GM19468 (cell line): ENCODE measurements at regions not wholly inside any gene's neighbourhood (a gene's known extent, or its start where the extent isn't known, plus 50 kb on each side); places are given as distances from the start of the nearest gene placed in this dataset.
"Not testable (repeated sequence)": the region's sequence is repeated elsewhere in the genome, so short reads cannot be mapped to it uniquely, and the experiment has no call there.

Source experiments
- ATAC-seq: cut with Tn5 transposase; IDR thresholded peaks from one replicate; pipeline ENCODE4 v1.9.1; 2021; ENCODE audit warnings: mild to moderate bottlenecking, moderate library complexity, moderate number of reproducible peaks; ENCODE audit not compliant: unreplicated experiment; ENCODE audit errors: extremely low read depth

DNA sequence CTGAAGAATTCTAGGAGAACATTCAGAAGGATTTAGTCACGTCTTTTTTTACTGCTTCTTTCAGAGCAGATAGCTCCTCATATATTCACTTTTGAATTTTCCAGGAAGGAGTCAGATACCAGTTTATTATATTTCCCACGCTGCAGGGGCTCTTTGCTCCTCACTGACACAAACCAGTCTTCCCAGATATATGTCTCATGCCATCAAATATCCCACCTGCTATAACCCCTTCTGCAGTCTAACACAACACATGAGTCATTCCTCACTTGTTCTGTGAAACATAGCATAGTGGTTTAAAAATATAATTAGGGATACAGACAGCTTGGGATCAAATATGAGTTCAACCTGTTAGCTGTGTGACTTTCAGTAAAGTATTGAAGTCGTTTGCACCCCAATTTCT, 251.7 kb upstream of the DPYD start:
- no peak for ATAC-seq

DNA sequence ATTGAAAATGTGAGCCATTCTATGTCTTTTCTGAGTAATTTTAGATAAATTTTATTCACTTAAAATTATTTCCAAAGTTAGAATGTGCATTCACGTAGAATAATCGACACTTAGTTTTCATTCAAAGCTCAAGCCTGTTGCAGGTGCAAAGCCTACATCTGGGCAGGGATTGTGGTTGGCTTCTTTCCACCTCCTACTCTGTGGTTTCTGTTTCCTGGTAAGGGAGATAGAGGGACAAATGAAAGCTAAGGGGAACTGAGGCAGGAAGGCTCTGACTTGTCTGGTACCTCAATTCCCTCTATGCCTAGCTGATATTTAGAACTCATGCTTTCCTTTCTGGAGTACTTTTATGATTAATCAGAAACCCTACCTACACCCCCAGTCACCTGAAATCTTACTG, 251.2 kb upstream of the DPYD start:
- ATAC-seq, result no peak

DNA sequence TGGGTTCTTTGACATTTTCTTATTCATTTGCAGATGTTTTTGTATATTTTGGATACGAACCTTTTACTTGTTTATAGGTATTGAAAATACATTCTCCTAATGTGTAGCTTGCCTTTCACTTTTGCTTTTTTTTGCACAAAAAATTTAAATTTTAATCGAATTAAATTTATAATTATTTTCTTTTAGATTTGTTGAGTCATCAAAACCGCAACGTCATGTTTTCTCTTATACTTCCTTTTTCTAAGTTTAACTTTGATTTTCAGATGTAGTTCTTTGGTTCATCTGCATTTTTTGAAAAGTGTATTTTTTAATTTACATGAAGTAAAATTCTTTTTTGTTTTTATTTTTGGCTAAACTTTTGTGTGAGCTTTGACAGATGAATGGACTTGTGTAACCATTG, 243.7 kb upstream of the DPYD start:
- ATAC-seq, result no peak

DNA sequence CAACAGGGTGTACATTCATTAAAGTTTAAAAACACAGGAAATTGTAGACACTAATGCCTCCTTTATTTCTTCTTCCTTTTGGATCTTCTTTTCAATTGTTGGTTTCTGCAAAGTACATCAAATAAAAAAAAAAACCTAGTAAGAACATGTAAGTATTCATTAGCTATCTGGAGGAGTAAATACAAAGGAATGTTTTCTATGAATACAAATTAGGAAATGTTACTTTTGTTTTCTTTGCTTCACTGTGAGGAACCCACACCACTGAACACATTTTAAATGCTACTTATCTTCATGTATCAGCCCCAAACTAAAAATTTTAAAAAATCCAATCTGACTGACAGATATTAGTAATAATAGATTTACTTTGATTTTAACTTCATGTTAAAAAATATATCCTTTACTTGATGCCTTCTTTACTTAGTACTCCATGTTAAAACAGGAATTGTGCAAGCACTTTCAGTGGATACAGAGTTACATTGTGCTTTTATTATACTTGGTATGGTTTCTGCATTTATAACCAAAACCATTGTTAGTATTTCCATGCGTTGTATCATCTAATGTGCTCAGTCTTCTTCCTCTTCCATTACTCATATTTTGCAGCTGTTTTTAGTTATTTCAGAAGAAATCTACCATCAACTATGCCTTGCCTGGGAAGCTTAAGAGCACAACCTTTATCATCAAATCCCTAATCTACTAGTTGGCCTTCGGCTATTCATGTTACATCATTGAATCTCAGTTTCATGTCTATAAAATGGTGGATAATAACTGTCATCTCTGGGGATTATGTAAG, 236.9 kb upstream of the DPYD start:
- no peak for ATAC-seq

DNA sequence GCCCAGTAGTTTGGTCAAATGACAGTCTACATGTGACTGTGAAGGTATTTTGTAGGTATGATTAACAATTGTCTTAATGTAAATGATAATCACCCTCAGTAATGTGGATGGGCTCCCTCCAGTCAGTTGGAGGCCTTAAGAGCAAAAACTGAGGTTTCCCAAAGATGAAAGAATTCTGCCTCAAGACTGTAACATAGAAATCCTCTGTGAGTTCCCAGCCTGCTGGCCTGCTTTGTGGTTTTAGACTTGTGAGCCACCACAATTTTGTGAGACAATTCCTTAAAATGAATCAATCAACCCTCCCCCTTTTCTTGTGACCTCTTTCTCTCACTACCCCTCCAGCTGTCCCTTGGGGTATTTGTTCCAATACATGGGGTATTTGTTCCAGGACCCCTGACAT, 226.4 kb upstream of the DPYD start:
- ATAC-seq, result no peak

DNA sequence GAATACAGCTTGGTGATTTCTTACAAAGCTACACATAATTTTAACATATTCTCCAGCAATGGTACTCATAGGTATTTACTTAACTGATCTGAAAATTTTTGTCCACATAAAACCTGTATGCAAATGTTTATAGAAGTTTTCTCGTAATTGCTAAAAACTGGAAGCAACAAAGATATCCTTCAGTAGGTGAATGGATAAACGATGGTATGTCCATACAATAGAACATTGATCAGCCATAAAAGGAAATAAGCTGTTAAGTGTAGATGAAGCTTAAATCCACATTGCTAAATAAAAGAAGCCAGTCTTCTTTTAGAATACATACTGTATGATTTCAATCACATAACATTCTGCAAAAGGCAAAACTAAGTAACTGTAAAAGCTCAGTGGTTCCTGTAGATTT, 224.8 kb upstream of the DPYD start:
- ATAC-seq, result no peak

DNA sequence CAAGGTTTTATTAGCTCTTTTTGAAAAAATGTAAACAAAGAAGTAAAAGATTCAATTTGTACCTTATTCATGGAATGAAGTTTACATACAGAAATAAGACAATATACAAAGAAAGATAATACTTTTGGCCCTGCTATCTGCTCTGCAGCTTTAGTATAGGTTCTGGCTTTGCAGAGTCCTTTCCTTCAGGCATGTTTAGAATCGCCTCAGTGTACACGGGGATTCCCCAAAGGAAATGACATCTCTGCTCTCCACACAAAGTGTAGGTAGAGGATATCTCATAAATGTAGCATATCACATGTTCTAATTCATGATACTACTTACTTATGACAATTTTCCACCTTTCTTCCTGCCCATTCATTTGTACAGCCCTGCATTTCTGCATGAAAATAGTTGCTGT, 222.6 kb upstream of the DPYD start:
- no peak for ATAC-seq

DNA sequence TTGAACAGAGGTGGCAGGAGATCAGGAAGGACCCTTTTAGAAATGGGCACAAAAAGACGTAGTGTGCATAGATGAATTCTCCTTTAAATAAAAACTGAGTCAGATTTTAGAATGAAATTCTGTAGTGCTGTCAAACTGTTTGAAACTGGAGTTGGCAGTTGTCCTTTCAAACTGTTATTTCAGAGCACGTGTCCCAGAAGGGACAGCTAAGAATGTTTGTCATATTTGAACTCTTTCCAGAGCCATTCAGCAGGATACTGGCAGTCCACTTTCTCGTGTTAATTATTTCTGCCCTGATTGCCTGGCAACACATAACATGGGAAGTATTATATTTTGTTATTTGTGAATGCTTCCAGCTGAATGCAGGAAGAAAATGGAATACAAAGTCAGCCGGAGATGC, 212.3 kb upstream of the DPYD start:
- no peak for ATAC-seq

DNA sequence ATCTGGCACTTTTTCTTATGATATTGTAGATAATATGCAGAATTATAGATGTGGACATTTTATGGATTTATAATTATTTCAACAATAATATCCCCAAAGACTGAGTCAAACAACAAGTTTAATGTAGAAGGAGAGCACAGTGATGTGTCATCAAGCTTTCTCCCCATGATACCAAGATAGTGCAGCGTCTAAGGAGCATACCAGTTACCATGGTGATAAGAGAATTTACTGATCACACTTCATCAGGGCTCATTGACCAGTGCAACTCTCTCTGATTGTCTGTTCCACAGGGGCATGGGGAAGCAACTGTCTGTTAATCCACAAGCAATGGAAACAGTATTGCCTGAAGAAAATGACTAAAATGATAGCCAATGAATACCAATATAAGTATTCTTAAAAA, 209.6 kb upstream of the DPYD start:
- ATAC-seq, result no peak

DNA sequence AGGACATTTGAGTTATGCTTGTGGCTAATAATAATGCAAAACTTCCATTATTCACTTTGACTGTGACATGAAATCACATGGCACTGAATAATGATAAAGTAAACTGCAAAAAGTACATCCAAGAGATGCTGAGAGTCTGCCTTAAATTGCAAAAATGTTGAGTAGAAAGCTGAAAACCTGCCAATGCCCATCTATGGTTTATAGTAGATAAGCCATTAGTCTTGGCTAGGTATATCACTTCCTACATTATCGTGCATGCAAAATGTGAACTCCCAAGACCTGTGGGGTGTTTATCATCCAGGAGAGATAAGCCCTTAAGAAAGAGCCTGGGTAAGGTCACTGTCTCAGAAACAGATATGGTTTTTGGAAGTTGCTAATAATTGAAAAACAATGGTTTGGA, 208.7 kb upstream of the DPYD start:
- no peak for ATAC-seq

DNA sequence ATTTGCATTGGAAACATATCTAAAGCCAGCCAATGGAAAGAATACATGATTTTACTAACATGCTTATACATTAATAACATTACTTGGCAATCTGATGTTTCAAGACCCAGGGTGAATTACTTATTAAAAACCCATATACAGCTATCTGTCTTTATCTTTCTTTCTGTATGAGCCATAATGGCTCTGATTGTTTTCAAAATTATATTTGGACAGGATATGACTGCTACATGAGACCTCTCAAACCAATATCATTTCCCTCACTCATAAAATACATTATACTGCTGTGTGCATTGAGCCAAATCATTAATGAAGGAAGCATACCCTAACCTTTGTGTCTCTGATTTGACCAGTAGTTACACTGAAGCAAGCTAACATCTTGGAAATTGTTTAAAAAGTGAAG, 205.9 kb upstream of the DPYD start:
- ATAC-seq, result no peak

DNA sequence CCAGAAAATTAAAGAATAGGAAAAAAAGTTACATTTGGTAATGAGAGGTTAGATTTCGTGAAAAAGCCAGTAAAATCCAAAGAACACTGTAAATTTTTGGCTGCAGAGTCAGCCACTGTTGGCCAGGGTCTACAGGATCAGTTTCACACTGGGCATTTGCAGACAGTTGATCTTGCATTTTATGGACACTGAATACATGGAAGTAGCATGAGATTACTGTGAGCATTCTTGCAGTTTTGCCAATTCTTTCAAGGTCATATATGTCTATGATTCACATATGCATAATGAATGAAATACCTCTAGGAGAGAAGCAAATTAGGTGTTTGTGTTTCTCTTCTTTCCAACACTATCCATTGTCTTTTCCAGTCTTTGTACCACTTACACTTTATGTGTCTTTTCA, 200.8 kb upstream of the DPYD start:
- no peak for ATAC-seq

DNA sequence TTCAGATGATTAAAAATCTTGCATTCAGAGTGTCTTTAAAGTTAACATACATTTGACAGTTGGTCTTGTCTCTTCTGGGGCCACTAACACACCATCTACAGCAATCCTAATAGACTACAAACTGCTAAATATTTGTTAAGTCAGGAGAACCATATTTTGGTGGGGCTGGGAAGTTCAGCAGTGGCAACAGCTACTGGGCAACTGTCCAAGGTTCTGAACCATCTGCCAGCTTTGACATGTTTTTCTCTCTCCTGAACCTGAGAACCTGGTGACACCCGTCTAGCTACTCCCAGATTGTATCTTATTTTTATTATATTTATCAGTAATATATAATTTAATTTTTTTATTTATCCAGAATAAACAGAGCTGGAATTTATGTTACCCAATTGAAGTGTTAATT, 199.0 kb upstream of the DPYD start:
- ATAC-seq, result no peak

DNA sequence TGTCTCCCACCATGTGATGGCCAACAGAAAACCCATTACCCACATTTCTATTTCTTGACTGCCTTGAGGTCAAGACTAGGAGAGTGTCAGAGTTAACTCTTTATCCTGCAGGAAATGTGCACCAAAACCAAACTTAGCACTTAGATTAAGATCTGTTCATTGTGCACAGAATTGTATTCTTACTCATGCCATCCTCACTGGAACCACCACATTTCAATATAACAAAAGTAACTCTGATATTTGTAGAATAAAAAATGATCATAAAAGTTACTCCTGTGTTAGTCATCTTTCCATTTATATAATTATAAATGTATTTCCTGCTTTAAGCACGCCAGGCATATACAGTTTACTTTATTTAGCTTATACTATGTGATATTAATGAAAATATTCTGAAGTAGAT, 193.0 kb upstream of the DPYD start:
- no peak for ATAC-seq

DNA sequence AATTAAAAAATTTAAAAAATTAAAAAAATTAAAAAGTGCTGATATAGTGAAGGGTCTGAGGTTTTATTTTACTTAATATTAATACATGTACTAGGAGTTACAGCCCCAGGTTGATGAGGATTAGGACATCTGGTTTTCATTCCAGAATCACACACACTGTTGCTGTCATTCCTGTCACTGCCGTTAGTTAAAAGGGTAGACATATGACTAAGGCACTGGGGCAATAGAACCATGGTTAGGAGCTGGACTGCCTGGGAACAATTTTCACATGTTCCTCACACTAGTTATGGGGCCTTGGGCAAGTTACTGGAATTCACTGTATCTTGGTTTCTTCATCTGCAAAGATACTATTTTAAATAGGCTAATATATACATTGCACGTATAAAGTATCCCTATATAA, 191.8 kb upstream of the DPYD start:
- ATAC-seq, result no peak

DNA sequence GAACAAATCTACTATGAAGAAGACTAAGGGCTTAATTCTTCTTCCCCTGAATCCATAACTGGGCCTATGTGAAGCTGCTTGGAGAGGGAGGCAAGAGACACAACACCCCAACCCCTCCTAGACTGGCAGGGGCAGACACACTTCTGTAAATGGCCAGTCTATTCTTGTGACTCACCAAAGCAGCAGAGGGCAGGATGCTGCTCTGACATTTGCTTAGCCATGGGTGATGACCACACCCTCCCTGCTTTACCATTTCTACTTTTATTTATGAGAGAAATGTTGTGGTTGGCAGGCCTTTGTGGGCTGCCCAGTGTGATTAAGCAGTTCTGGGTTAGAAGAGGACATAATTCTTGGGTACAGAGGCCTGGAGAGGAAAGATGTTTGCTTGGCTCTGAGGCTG, 189.8 kb upstream of the DPYD start:
- no peak for ATAC-seq

DNA sequence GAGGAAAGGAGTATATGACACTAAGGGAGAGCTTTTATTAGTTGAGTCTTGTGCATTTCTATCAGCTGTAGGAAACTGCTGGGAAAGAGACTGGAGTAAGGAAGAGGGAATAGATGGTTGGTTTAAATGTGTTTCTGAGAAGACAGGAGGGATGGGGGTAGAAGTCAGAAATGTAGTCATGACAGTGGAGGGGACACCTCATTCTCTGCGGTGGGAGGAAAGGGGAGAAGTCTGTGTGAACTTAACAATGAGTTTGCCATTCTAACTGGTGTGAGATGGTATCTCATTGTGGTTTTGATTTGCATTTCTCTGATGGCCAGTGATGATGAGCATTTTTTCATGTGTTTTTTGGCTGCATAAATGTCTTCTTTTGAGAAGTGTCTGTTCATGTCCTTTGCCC, 187.5 kb upstream of the DPYD start:
- not testable (repeated sequence) for ATAC-seq

DNA sequence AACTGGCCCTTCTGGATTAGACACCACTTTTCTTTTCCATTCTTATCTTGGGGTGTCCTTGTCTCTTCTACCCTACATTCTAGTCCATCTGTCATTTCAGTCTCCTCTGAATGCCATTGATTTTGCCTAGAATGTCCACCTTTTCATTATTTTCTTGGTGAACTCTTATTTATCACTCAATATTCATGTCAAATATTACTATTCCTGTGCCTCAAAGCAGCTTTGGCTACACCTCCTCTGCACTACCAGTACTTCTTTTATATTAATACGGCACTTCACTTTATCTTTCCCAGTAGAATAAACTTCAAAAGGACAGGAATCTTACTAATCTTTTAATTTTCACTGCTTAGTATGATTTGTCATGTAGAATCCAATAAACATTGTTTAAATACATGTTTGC, 186.4 kb upstream of the DPYD start:
- no peak for ATAC-seq

DNA sequence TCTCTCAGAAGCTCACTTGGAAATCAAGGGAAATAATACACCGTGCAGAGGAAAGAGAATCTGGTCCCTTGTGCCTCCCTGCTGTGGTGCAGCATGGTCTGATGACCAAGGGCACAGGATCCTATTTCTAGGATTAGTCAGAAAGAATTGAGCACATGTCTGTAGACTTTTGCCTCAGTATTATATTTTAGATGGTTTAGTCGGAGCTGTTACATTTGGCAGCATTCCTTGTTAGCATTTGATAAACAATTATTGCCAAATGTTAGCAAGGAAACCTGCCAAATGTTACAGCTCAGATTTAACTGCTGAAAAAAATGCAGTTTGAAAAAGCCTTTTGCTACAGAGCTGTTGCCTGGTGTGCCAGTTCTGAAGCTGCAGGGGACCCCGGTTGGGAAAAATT, 183.5 kb upstream of the DPYD start:
- ATAC-seq, result no peak

DNA sequence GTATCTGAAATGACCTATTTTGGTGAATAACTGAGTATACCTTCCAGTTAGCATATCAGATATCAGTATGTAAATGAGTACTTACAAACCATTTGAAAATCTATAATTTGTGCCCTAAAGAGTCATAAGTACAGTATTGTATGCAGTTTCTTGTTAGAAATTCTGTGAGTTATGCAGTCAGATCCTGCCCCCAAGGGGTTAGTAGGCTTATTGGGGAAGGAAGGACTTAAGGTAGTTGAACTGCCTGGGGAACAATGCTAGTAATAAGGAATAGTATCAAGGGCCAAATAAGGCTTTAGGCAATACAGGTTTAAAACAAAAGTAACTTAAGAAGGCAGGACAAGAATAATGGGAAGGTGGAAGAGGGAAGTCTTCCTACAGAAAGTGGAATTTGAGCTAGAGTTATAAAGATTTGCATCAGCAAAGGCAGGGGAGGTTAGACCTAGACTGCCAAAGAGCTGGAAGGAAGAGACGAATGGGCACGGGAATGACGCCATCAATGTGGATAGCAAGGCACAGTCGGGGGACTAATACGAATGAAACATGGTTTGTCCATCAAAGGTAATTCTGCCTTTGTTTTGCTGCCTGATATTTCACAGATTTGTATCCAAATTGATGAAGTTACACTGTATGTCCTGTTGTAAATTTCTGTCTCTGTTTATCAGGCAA, 182.9 kb upstream of the DPYD start:
- no peak for ATAC-seq

DNA sequence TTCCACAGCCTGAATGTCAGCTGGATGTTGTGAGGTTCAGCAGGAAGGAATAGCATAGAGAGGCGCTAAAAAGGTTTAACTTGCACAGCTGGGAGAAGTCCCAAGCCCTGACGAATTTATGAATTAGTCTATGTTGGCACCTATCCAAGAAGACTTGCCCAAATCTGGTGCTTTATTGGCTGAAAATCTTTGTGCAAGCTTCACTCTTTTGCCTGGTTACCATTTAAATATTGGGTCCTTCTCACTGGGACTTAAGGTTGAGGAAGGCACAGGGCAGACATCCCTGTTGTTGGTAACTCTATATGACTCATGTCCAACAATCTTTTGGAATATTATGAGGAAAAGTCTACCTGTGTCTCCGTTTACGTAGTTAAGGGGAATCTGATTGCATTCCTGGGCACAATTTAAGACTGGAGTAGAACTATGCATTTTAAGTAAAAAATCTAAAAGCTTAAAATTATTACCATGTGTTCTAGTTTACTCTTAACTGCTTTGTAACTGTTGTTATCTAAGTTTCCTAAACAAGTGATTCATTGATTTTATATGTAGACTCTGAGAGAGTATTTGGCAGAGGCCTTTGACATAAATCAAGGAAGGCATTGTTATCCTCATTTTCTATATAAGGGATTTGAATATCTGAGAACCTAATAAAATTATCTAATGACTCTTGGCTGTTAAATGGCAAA, 181.7 kb upstream of the DPYD start:
- no peak for ATAC-seq

DNA sequence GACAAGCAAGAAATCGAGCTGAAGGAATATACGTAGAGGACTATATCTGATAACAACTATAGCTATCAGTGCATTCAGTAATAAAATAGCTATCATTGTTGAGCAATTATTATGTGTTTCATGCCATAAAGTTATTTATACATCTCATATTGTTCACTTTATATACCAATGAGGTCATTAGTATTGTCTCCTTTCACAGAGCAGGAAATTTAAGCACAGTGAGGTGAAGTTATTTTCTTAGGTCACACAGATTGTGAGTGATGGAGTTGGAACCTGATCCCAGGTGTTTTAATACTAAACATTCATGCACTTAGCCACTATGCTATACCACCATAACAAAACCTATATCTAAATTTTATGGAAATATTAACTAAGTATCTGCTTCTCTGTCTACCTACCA, 180.5 kb upstream of the DPYD start:
- ATAC-seq, result no peak
